Lower leg skin (tissue), 4 donors: ENCODE measurements at regions not wholly inside any gene's neighbourhood (a gene's known extent, or its start where the extent isn't known, plus 50 kb on each side); places are given as distances from the start of the nearest gene placed in this dataset.

Experiments used
- DNase-seq, 2 donors: peaks; one replicate each; pipeline ENCODE4 v3.0.0-alpha.2; 2019; ENCODE audit warnings: low spot score in 2 of 2
- H3K4me3 ChIP-seq: fragments of 200-600 bp; sonication (generic); 2 replicates; pipeline ENCODE4 v1.5.1; 2017; ENCODE audit warnings: mild to moderate bottlenecking, low read depth; ENCODE audit not compliant: poor library complexity, severe bottlenecking
- CTCF ChIP-seq, 3 donors: fragments of 450-650 bp; IDR thresholded peaks; one replicate each; pipeline ENCODE4 v1.5.1; 2016; ENCODE audit warnings: antibody characterized with exemption in 3 of 3, mild to moderate bottlenecking in 3 of 3, moderate library complexity in 2 of 3
- POLR2A ChIP-seq, 2 donors: fragments of 450-650 bp; IDR thresholded peaks; one replicate each; pipeline ENCODE4 v1.6.1; 2016 to 2017; ENCODE audit warnings: antibody characterized with exemption in 2 of 2, mild to moderate bottlenecking in 1 of 2, moderate library complexity in 1 of 2
- WGBS, 2 donors: methylation state at CpG; one replicate each; pipeline ENCODE4 v1.1.5; 2018; 5-methylcytosine and 5-hydroxymethylcytosine counted together
- intact Hi-C: fragments of 100-400 bp; cut with DNase I; formaldehyde crosslinking; loops from one replicate; pipeline ENCODE4 v1.15.0; 2023; ENCODE audit warnings: low total_unique reads

- intact Hi-C loops, result no loop called here
- WGBS, 2 donors, result 84 to 91% methylated on average over 4 of the region's 4 CpGs
- no peak for DNase-seq
- TF ChIP-seq CTCF (IDR thresholded peaks at IDR 0.05) (no peak), POLR2A (IDR thresholded peaks at IDR 0.05) (no peak)
- no peak overlapping the region for H3K4me3 ChIP-seq
Measured at GRCh38 chr6:142562865-142563264, 261.1 kb downstream of the ADGRG6 start.

GRCh38 chr6:142566628-142567396 lies 265.0 kb downstream of the ADGRG6 start:
- no peak for TF ChIP-seq CTCF (IDR thresholded peaks at IDR 0.05)
- TF ChIP-seq POLR2A (IDR thresholded peaks at IDR 0.05), result no peak
- intact Hi-C loops, result no loop called here
- WGBS, 2 donors, result 59 to 60% methylated on average over 10 of the region's 10 CpGs
- DNase-seq, result peak in 1 of 2 donors; percentile 31
- H3K4me3 ChIP-seq, result no peak overlapping the region

- H3K4me3 ChIP-seq, result no peak overlapping the region
- WGBS, 2 donors, result 61 to 63% methylated on average over 3 of the region's 3 CpGs
- DNase-seq, result no peak
- TF ChIP-seq CTCF (IDR thresholded peaks at IDR 0.05), result no peak
- TF ChIP-seq POLR2A (IDR thresholded peaks at IDR 0.05), result no peak
- intact Hi-C loops, result no loop called here
Measured at GRCh38 chr6:142567461-142567860, 265.7 kb downstream of the ADGRG6 start.

- 19 to 25% methylated on average over 1 of the region's 1 CpG for WGBS, 2 donors
- no peak for DNase-seq
- intact Hi-C loops, result no loop called here
- H3K4me3 ChIP-seq, result no peak overlapping the region
- TF ChIP-seq POLR2A (IDR thresholded peaks at IDR 0.05), result no peak
- TF ChIP-seq CTCF (IDR thresholded peaks at IDR 0.05), result no peak
Measured at GRCh38 chr6:142568857-142569597, 267.2 kb downstream of the ADGRG6 start.

GRCh38 chr6:142569676-142570075 lies 267.9 kb downstream of the ADGRG6 start:
- no peak for TF ChIP-seq POLR2A (IDR thresholded peaks at IDR 0.05)
- H3K4me3 ChIP-seq, result no peak overlapping the region
- intact Hi-C loops, result no loop called here
- DNase-seq, result no peak
- 17 to 28% methylated on average over 1 of the region's 1 CpG for WGBS, 2 donors

GRCh38 chr6:142570221-142570671 lies 268.4 kb downstream of the ADGRG6 start:
- intact Hi-C loops, result no loop called here
- H3K4me3 ChIP-seq, result no peak overlapping the region
- no peak for DNase-seq

More at GRCh38 chr6:142570221-142570671, 268.4 kb downstream of the ADGRG6 start:
- TF ChIP-seq POLR2A (IDR thresholded peaks at IDR 0.05), result no peak
- no peak for TF ChIP-seq CTCF (IDR thresholded peaks at IDR 0.05)
